Osteoblast (primary cell): ENCODE measurements at regions not wholly inside any gene's neighbourhood (a gene's known extent, or its start where the extent isn't known, plus 50 kb on each side); places are given as distances from the start of the nearest gene placed in this dataset.

Experiments
- DNase-seq: peaks from one replicate; pipeline ENCODE4 v3.0.0; 2011; ENCODE audit warnings: low spot score, mixed read lengths; ENCODE audit not compliant: insufficient read length; ENCODE audit errors: missing footprints
- H2AFZ ChIP-seq: 2 replicates; pipeline ENCODE4 v1.6.0; 2011; ENCODE audit warnings: mild to moderate bottlenecking, low read length
- H3K27ac ChIP-seq: 2 replicates; pipeline ENCODE4 v1.5.1; 2011; ENCODE audit warnings: mild to moderate bottlenecking, low read depth, low read length, moderate library complexity
- H3K27me3 ChIP-seq: 2 replicates; pipeline ENCODE4 v1.6.0; 2012; ENCODE audit warnings: mild to moderate bottlenecking, control low read depth, inconsistent platforms, low read length, moderate library complexity; ENCODE audit not compliant: insufficient read depth
- H3K36me3 ChIP-seq: 2 replicates; pipeline ENCODE4 v1.5.1; 2011; ENCODE audit warnings: mild to moderate bottlenecking, low read length, control low read depth, moderate library complexity; ENCODE audit not compliant: insufficient read depth
- H3K4me1 ChIP-seq: 2 replicates; pipeline ENCODE4 v1.5.1; 2011; ENCODE audit warnings: mild to moderate bottlenecking, low read length, control low read depth, moderate library complexity; ENCODE audit not compliant: insufficient read depth
- H3K4me2 ChIP-seq: 2 replicates; pipeline ENCODE4 v1.6.0; 2011; ENCODE audit warnings: mild to moderate bottlenecking, low read length; ENCODE audit not compliant: insufficient read depth
- H3K4me3 ChIP-seq: fragments of 200-600 bp; sonication (generic); 3 replicates; pipeline ENCODE4 v1.5.1; 2012; ENCODE audit warnings: mild to moderate bottlenecking, low read length, inconsistent platforms; ENCODE audit not compliant: insufficient read depth
- H3K79me2 ChIP-seq: 2 replicates; pipeline ENCODE4 v1.6.0; 2012; ENCODE audit warnings: mild to moderate bottlenecking, low read length, control low read depth, inconsistent platforms; ENCODE audit not compliant: insufficient read depth
- H3K9me3 ChIP-seq: 2 replicates; pipeline ENCODE4 v1.5.1; 2011; ENCODE audit warnings: low read depth, low read length, control low read depth
- H4K20me1 ChIP-seq: 2 replicates; pipeline ENCODE4 v1.6.0; 2012; ENCODE audit warnings: mild to moderate bottlenecking, low read length, control low read depth; ENCODE audit not compliant: insufficient read depth
- TF ChIP-seq, protein P1 (sequence below): IDR thresholded peaks from 2 replicates; pipeline ENCODE4 v1.5.1; 2011; ENCODE audit warnings: mild to moderate bottlenecking, low read depth, low read length, moderate library complexity; ENCODE audit errors: extremely low read depth

DNA sequence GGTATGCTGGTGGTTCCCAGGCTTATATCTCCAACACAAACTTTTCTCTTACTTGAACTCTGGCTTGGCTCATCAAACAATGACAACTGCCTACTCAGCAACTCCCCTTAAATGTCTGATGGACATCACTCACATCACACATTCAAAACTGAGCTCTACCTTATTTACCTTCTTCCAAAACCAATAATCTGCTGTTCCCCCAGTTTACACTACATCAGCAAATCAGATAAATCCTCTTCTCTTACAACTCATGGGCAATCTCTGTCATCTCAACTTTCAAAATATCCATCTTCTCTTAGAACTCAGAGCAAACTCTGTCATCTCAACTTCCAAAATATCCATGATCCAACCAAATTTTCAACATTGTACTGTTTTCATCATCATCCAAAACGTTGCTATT, 2347.9 kb upstream of the ACO1 start:
- Histone ChIP-seq H3K9me3 (no peaks in the 10 kb centered on the region), H2AFZ (no peak overlapping the region), H3K27ac (no peak overlapping the region), H4K20me1 (no peaks in the 10 kb centered on the region), H3K79me2 (no peaks in the 10 kb centered on the region), H3K27me3 (no peaks in the 10 kb centered on the region), H3K36me3 (no peaks in the 10 kb centered on the region), H3K4me3 (no peak overlapping the region), H3K4me2 (no peak overlapping the region), H3K4me1 (no peaks in the 10 kb centered on the region)
- no peak for DNase-seq
- TF ChIP-seq, protein P1, sequence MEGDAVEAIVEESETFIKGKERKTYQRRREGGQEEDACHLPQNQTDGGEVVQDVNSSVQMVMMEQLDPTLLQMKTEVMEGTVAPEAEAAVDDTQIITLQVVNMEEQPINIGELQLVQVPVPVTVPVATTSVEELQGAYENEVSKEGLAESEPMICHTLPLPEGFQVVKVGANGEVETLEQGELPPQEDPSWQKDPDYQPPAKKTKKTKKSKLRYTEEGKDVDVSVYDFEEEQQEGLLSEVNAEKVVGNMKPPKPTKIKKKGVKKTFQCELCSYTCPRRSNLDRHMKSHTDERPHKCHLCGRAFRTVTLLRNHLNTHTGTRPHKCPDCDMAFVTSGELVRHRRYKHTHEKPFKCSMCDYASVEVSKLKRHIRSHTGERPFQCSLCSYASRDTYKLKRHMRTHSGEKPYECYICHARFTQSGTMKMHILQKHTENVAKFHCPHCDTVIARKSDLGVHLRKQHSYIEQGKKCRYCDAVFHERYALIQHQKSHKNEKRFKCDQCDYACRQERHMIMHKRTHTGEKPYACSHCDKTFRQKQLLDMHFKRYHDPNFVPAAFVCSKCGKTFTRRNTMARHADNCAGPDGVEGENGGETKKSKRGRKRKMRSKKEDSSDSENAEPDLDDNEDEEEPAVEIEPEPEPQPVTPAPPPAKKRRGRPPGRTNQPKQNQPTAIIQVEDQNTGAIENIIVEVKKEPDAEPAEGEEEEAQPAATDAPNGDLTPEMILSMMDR, result no peak

DNA sequence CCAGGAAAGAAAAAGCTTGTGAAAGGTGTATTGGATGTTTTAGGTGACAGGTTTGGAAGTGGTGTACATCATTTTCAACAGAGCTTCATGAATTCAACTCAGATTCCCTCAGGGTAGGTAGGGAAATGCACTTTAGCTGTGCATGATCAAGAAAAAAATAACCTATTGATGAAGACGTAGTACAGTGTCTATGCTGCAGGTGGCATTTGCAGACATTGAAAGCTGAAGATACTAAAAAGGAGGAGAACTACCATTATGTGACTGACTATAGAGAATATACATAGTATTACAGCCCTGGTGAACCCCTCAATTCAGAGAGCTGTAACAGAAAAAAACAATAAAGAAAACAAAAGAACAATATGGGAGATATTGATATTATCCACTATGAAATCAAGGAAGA, 2344.7 kb upstream of the ACO1 start:
- Histone ChIP-seq H3K36me3 (no peaks in the 10 kb centered on the region), H3K27ac (no peak overlapping the region), H4K20me1 (no peaks in the 10 kb centered on the region), H3K4me1 (no peaks in the 10 kb centered on the region), H3K4me3 (no peak overlapping the region), H3K27me3 (no peaks in the 10 kb centered on the region), H3K4me2 (no peak overlapping the region), H2AFZ (no peak overlapping the region), H3K79me2 (no peaks in the 10 kb centered on the region), H3K9me3 (no peaks in the 10 kb centered on the region)
- TF ChIP-seq, protein P1, result no peak
- no peak for DNase-seq

DNA sequence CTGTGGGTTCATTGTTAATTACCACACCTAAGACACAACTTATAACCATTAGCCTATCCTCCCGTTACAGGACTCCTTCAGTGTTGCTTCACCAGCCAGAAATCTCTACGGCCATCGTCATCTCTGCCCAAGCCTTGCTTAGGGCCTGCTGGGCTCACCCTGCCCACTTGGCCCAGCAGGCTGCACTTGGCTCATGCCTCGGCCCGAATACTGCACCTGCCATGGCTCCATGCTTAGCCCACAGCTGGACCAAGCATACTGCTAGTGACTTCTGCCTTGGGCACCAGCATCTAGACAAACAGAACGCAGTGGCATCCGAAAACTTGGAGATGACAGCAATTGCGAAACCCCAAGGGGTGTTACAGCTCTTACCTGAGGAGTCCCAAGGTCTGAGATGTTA, 2336.0 kb upstream of the ACO1 start:
- no peak overlapping the region for H3K27ac ChIP-seq
- H3K4me3 ChIP-seq, result no peak overlapping the region
- H3K4me2 ChIP-seq, result no peak overlapping the region
- no peaks in the 10 kb centered on the region for H3K4me1 ChIP-seq
- no peaks in the 10 kb centered on the region for H3K79me2 ChIP-seq
- TF ChIP-seq, protein P1, result no peak
- no peak overlapping the region for H2AFZ ChIP-seq
- H4K20me1 ChIP-seq, result no peaks in the 10 kb centered on the region
- no peaks in the 10 kb centered on the region for H3K36me3 ChIP-seq
- H3K27me3 ChIP-seq, result no peaks in the 10 kb centered on the region
- no peaks in the 10 kb centered on the region for H3K9me3 ChIP-seq
- no peak for DNase-seq

DNA sequence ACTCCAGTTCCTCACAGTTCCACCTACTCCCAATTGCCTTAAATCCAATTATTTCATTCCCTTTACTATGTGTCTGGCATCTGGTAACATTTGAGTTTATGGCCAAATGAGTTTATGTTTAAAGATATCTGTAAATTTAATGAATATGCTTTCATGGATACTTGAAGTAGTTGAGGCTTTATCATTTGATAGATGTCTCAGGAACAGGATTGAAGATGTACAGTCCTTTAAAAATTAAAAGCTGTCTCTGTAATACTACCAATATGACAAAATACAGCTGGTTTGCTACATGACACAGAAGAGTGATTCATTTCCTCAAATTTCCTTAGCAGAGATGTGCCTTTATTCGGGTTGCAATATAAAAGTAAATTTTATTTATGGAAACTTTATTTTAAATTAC, 2326.0 kb upstream of the ACO1 start:
- TF ChIP-seq, protein P1, result no peak
- Histone ChIP-seq H3K4me2 (no peak overlapping the region), H3K27me3 (no peaks in the 10 kb centered on the region), H2AFZ (no peak overlapping the region), H3K36me3 (no peaks in the 10 kb centered on the region), H4K20me1 (no peaks in the 10 kb centered on the region), H3K4me3 (no peak overlapping the region), H3K9me3 (peaks cover 3% of the 10 kb centered on the region), H3K4me1 (no peaks in the 10 kb centered on the region), H3K79me2 (no peaks in the 10 kb centered on the region), H3K27ac (no peak overlapping the region)
- DNase-seq, result no peak
